NOMO-1 treated with dmso at 0.1 percent for 144 hours (cell line): ENCODE measurements at regions not wholly inside any gene's neighbourhood (a gene's known extent, or its start where the extent isn't known, plus 50 kb on each side); places are given as distances from the start of the nearest gene placed in this dataset.
"Not testable (repeated sequence)": the region's sequence is repeated elsewhere in the genome, so short reads cannot be mapped to it uniquely, and the experiment has no call there.

Source experiments
- DNase-seq: peaks from one replicate; lab custom pipeline; 2025; ENCODE audit not compliant: unreplicated experiment; lab: John Stamatoyannopoulos, UW

- no peak for DNase-seq
Observed at GRCh38 chr2:8120506-8120860, 561.4 kb upstream of the ID2 start.

- DNase-seq: no peak
Observed at GRCh38 chr2:8121022-8121825, 560.6 kb upstream of the ID2 start.

GRCh38 chr2:8121826-8122513, 559.9 kb upstream of the ID2 start:
- DNase-seq: no peak

- DNase-seq: no peak
Observed at GRCh38 chr2:8122520-8122919, 559.3 kb upstream of the ID2 start.

GRCh38 chr2:8123464-8123863, 558.4 kb upstream of the ID2 start:
- DNase-seq: no peak

GRCh38 chr2:8125741-8126711, 555.8 kb upstream of the ID2 start:
- DNase-seq: no peak

GRCh38 chr2:8126783-8127182, 555.1 kb upstream of the ID2 start:
- no peak for DNase-seq

GRCh38 chr2:8131423-8131822, 550.4 kb upstream of the ID2 start:
- not testable (repeated sequence) for DNase-seq

GRCh38 chr2:8132351-8132831, 549.5 kb upstream of the ID2 start:
- DNase-seq: no peak

- DNase-seq: no peak
Observed at GRCh38 chr2:8132879-8133278, 549.0 kb upstream of the ID2 start.

GRCh38 chr2:8133363-8133762, 548.5 kb upstream of the ID2 start:
- DNase-seq: no peak

GRCh38 chr2:8133913-8134472, 547.9 kb upstream of the ID2 start:
- DNase-seq: no peak

GRCh38 chr2:8134473-8134932, 547.4 kb upstream of the ID2 start:
- no peak for DNase-seq

- peak; percentile 15 for DNase-seq
Observed at GRCh38 chr2:8134985-8135682, 546.7 kb upstream of the ID2 start.

GRCh38 chr2:8137801-8138200, 544.1 kb upstream of the ID2 start:
- no peak for DNase-seq

GRCh38 chr2:8138525-8138922, 543.3 kb upstream of the ID2 start:
- DNase-seq: no peak

- DNase-seq: no peak
Observed at GRCh38 chr2:8138923-8139667, 542.8 kb upstream of the ID2 start.

GRCh38 chr2:8139668-8140200, 542.1 kb upstream of the ID2 start:
- DNase-seq: no peak

GRCh38 chr2:8141079-8141707, 540.7 kb upstream of the ID2 start:
- DNase-seq: no peak
